ENCODE measurements at regions not wholly inside any gene's neighbourhood (a gene's known extent, or its start where the extent isn't known, plus 50 kb on each side); places are given as distances from the start of the nearest gene placed in this dataset.

DNA sequence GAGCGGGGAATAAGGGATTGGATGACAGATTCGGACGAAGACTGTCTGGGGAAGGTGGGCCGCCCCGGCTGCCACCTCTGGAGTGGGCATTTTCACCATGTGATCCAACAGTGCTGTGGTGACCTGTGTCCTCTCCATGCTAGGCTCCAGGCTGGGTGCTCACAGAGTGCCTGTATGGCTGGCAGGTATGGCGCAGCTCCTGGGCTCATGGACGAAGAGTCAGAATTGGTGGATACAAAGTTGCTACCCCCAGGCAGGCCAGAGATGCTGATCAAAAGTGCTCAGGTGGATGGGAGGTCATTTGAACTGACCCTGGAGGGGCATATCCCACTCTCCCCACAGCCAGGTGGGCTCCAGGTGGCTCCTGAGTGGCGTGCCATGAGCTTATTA lies 111.3 kb upstream of the UQCRFS1 start:
- no peak for DNase-seq

GRCh38 chr19:29324717-29325116 lies 111.8 kb upstream of the UQCRFS1 start:
- DNase-seq: no peak

GRCh38 chr19:29325241-29325975 lies 112.5 kb upstream of the UQCRFS1 start:
- no peak for DNase-seq

DNA sequence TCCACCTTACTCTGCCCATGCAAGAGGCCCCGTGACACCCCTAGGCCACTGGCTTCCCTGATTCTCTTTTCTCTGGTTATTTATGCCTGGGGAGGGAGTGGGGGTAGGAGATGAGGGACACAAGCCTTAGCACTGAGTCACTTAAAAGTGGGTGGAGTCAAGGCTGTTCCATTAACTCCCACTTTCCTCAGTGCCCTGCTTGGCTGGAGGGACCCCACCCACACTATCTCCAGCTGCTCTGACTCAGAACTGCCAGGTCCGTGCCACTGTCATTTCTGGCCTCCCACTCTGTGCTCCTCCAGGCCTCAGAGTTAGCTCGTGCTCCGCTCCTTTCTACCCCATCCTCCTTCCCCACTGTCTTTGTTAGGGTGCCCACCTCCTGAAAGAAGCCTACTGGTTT lies 113.4 kb upstream of the UQCRFS1 start:
- DNase-seq: no peak

- no peak for DNase-seq
Measured at GRCh38 chr19:29326849-29327840, 114.2 kb upstream of the UQCRFS1 start.

DNA sequence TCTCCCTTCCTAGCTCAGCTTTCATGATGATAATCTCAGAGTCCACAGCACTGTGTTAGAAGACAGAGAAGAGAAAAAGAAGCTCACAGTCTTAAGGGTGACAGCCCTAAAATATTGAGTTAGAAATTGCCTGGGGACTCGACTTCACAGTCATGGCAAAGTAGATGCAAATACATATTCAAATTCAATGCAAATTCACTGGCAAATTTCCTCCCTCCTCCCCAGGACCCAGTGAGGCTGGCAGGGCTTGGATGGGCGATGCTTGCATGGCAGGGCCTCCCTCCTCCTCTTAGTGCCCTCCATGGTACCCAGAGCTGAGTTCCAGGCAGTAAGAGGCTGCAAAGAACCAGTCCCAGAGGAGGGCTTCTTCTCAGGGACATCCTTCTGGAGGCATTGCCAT lies 115.6 kb upstream of the UQCRFS1 start:
- DNase-seq: no peak

- no peak for DNase-seq
Measured at GRCh38 chr19:29329460-29330134, 116.6 kb upstream of the UQCRFS1 start.

- no peak for DNase-seq
Measured at GRCh38 chr19:29336425-29336824, 123.5 kb upstream of the UQCRFS1 start.

GRCh38 chr19:29337029-29337428 lies 124.1 kb upstream of the UQCRFS1 start:
- DNase-seq: no peak

- no peak for DNase-seq
Measured at GRCh38 chr19:29338480-29338879, 125.5 kb upstream of the UQCRFS1 start.

DNA sequence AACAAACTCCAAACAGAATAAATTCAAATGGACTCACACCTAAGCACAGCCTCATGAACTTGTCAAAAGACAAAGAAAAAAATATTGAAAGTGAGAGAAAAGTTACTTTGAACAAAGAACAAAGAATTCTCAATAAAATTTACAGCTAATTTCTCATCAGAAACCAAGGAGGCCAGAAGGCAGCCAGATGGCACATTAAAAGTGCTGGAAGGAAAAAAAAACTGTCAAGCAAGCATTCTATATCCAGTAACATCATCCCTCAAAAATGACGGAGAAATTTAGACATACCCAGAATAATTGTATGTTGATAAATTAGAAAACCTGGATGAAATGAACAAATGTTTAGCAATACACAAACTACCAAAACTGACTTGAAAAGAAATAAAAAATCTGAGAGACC lies 129.8 kb upstream of the UQCRFS1 start:
- no peak for DNase-seq

DNA sequence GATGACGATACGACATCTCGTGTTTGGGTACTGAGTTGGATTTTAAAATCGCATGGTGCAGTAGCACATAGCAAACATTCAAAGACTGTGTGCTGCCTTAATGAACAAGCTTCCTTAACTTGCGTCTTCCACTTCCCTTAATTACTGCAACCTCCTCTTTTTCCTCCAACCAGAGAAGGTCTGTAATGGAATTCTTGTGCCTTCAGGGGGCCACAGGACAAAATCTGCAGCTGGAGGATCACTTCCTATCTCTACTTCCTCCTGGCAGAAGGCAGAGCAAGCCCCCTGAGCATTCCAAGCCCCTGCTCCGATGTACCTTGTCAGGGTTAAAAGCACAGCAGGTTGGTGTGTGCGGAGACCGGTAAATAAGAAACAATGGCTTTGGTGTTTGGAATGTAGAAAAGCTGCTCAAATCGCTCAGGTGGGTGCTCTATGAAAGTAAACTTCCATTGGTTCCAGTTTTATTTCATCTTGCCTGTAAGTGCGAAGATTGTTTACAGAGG lies 151.3 kb upstream of the UQCRFS1 start:
- DNase-seq: no peak

GRCh38 chr19:29364999-29365398 lies 152.0 kb upstream of the UQCRFS1 start:
- no peak for DNase-seq

- no peak for DNase-seq
Measured at GRCh38 chr19:29365836-29366417, 153.0 kb upstream of the UQCRFS1 start.

GRCh38 chr19:29366757-29367156 lies 153.8 kb upstream of the UQCRFS1 start:
- DNase-seq: no peak

DNA sequence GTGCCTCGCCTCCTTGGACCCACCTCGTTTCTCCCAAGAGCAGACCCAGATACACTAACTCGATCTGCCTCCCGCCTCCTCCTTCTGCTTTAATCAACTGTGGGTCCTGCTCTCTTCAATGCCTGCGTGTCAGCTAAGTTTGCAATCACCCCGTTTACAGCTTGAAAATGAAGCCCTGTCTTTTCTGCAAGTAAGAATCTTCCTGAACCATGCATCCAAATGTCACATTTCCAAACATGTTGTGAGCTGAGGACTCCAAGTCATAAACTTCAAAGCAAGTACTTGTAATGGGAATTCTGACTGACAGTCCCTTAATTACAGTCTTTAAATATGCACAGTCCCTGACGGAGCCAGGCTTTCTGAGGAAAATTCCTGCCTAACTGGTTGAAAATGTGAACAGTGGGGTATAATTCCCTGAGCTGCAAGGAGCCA lies 154.9 kb upstream of the UQCRFS1 start:
- no peak for DNase-seq

DNA sequence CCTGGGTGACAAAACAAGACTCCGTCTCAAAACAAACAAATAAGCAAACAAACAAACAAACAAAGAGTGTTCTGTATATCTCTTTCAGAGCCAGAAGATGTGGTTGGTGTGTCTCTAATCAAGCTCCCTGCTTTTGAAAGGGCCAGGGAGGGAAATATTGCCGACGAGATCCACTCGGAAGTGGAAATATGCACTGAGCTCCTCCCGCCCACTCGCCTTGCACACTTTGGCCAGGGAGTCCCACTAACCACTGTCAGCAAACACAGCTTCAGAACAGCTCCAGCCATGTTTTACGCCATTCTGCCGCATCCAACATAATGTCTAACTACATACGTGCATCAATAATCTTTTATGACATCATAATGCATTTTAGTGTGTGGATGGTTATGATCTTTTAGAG lies 155.5 kb upstream of the VSTM2B start:
- DNase-seq: no peak

DNA sequence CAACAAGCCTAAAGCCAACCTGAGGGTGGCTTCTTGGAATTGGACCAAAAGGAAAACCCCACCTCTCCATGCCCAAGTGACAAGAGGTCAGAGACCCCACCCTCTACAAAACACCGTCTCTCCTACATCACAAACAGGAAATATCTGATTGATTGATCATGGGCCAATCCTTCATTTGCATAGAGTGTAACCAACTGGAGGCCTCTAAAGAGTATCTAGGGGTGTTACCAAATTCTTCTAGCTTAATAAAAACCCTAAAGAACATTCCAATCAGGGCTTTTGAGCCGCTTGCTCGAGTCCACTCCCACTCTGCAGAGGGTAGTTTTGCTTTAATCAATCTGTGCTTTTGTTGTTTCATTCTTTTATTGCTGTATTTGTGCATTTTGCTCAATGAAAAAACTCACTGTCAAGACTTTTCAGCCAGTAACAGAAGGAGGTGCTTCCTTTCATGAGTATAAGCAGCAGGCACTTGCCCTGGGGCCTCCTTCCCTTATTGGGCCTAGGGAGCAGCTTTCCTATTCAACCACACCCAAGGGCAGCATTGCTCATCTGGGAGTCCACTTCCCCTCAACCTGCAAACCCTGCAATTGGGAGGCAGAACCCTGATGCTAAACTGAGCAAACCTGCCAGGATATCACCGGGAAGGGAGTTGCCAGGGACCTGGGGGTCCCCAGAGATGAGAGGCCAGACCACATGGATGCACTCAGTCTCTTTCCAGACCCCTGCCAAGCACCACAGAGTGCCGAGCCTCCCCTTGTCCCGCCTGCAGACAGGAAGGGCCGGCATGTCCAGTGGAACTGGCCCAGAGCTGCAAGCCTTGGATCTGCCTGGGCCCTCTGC lies 154.3 kb upstream of the VSTM2B start:
- DNase-seq: peak; percentile 41

DNA sequence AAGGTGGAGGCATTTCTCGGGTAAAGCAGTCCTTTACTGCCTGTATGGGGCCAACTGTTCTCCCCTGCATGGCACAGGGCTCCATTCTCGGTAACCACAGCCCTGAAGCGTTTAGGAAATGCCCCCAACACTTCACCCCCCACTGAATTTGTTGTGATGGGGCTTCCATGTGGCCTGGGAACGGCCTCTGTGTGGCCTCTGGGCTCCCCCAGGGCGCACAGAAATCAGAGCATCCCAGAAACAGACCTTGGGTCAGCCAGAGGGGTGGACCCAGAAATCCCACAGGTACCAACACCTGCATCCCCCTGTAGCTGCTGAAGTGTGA lies 153.7 kb upstream of the VSTM2B start:
- peak; percentile 13 for DNase-seq

- no peak for DNase-seq
Measured at GRCh38 chr19:29372461-29372860, 153.3 kb upstream of the VSTM2B start.

DNA sequence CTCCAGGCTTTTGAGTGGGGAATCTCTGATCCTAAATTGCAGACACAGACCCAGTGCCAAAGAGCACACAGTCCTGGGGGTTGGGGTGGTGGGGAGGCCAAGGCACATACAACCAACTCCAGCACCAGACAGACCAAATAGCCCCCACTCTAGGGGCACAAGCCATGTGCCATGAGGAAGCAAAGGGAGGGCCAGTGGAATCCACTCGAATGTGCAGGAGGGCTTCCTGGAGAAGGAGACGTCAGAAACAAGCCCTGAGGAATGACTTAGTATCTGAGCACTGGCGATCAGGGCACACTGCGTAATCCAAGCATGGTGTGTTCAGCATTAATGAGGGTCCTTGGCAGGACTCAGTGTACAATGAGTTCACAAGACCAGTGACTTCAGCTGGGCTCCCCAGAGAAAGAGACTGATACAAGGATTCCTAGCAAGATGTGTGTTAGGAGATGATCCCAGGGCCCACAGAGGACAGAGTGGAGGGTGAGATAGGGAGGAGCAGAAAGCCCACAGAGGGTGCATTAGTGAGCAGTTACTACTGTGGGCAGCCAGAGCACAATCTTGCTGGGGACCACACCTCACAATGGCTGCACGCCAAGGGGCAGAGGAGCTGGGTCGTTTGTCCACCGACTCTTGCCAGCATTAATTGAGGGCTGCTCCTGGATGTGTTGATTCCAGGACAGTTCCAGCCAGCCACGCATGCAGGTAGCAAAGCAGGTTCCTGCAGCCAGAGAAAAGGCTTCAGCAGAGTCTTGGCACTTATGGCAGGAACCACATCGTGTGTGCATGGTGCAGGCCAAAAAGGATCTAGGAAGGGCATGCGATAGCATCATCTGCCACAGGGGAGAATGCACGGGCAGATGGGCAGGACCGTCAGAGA lies 152.6 kb upstream of the VSTM2B start:
- peak; percentile 46 for DNase-seq

Measured in activated effector memory CD4-positive, alpha-beta T cell treated with anti-CD3 and anti-CD28 coated beads, Interleukin-2, amount 50 U/mL, for 16 hours (primary cell).